ENCODE measurements at regions not wholly inside any gene's neighbourhood (a gene's known extent, or its start where the extent isn't known, plus 50 kb on each side); places are given as distances from the start of the nearest gene placed in this dataset.

- Mint-ChIP-seq H3K36me3 (no peaks in the 10 kb centered on the region), H3K27ac (no peak overlapping the region), H3K4me3 (no peak overlapping the region), H3K27me3 (ENCODE audit: low read depth) (no peaks in the 10 kb centered on the region), H3K9me3 (no peaks in the 10 kb centered on the region), H3K4me1 (peaks cover 29% of the 10 kb centered on the region)
- no peak for DNase-seq (ENCODE audit: low spot score in 2 of 2, unreplicated experiment in 2 of 2)
- no peak for TF ChIP-seq CTCF (IDR thresholded peaks at IDR 0.05; ENCODE audit: unreplicated experiment)
Measured at GRCh38 chr1:168400139-168400538, 119.5 kb downstream of the TBX19 start.

- no peak for TF ChIP-seq CTCF (IDR thresholded peaks at IDR 0.05; ENCODE audit: unreplicated experiment)
- no peak for DNase-seq (ENCODE audit: low spot score in 2 of 2, unreplicated experiment in 2 of 2)
- Mint-ChIP-seq H3K9me3 (no peaks in the 10 kb centered on the region), H3K4me3 (no peak overlapping the region), H3K36me3 (no peaks in the 10 kb centered on the region), H3K4me1 (peaks cover 29% of the 10 kb centered on the region), H3K27me3 (ENCODE audit: low read depth) (no peaks in the 10 kb centered on the region), H3K27ac (no peak overlapping the region)
Measured at GRCh38 chr1:168397806-168398205, 117.1 kb downstream of the TBX19 start.

GRCh38 chr1:168396940-168397684 is 116.4 kb downstream of the TBX19 start:
- TF ChIP-seq CTCF (IDR thresholded peaks at IDR 0.05; ENCODE audit: unreplicated experiment), result no peak
- H3K36me3 Mint-ChIP-seq, result no peaks in the 10 kb centered on the region
- no peaks in the 10 kb centered on the region for H3K27me3 Mint-ChIP-seq (ENCODE audit: low read depth)
- DNase-seq (ENCODE audit: low spot score in 2 of 2, unreplicated experiment in 2 of 2), result no peak
- peaks cover 34% of the 10 kb centered on the region for H3K4me1 Mint-ChIP-seq
- H3K4me3 Mint-ChIP-seq, result no peak overlapping the region
- no peaks in the 10 kb centered on the region for H3K9me3 Mint-ChIP-seq
- peak overlapping the region; percentile 52 for H3K27ac Mint-ChIP-seq

- Mint-ChIP-seq H3K4me1 (peaks cover 34% of the 10 kb centered on the region), H3K9me3 (no peaks in the 10 kb centered on the region), H3K4me3 (no peak overlapping the region), H3K27ac (peak overlapping the region; percentile 52), H3K27me3 (ENCODE audit: low read depth) (no peaks in the 10 kb centered on the region), H3K36me3 (no peaks in the 10 kb centered on the region)
- DNase-seq (ENCODE audit: low spot score in 2 of 2, unreplicated experiment in 2 of 2), result no peak
- TF ChIP-seq CTCF (IDR thresholded peaks at IDR 0.05; ENCODE audit: unreplicated experiment), result no peak
Measured at GRCh38 chr1:168396508-168396907, 115.8 kb downstream of the TBX19 start.

- peaks cover 5% of the 10 kb centered on the region for H3K9me3 Mint-ChIP-seq
- no peaks in the 10 kb centered on the region for H3K36me3 Mint-ChIP-seq
Measured at GRCh38 chr1:168394858-168395257, 114.2 kb downstream of the TBX19 start.

More at GRCh38 chr1:168394858-168395257, 114.2 kb downstream of the TBX19 start:
- Mint-ChIP-seq H3K4me1 (peaks cover 34% of the 10 kb centered on the region), H3K27ac (no peak overlapping the region), H3K27me3 (ENCODE audit: low read depth) (no peaks in the 10 kb centered on the region), H3K4me3 (no peak overlapping the region)
- DNase-seq (ENCODE audit: low spot score in 2 of 2, unreplicated experiment in 2 of 2), result no peak
- TF ChIP-seq CTCF (IDR thresholded peaks at IDR 0.05; ENCODE audit: unreplicated experiment), result no peak

Data from mesothelial cell of epicardium (in vitro differentiated cells).